ENCODE measurements at regions not wholly inside any gene's neighbourhood (a gene's known extent, or its start where the extent isn't known, plus 50 kb on each side); places are given as distances from the start of the nearest gene placed in this dataset.
"Not testable (repeated sequence)": the region's sequence is repeated elsewhere in the genome, so short reads cannot be mapped to it uniquely, and the experiment has no call there.

GRCh38 chr1:195733826-195734225 lies 874.4 kb downstream of the KCNT2 start:
- DNase-seq: no peak
- no peak overlapping the region for H3K27ac ChIP-seq
- no peaks in the 10 kb centered on the region for H3K36me3 ChIP-seq
- H3K4me1 ChIP-seq: no peaks in the 10 kb centered on the region
- H3K4me3 ChIP-seq: no peak overlapping the region
- TF ChIP-seq POLR2A (IDR thresholded peaks at IDR 0.05): no peak
- peak in 3 of 6 experiments; percentile 47 to 53 (median 50) for TF ChIP-seq CTCF (IDR thresholded peaks at IDR 0.05)
- H3K9me3 ChIP-seq: no peaks in the 10 kb centered on the region
- no peaks in the 10 kb centered on the region for H3K27me3 ChIP-seq

GRCh38 chr1:195733408-195733807 lies 874.8 kb downstream of the KCNT2 start:
- H3K27ac ChIP-seq: no peak overlapping the region
- no peaks in the 10 kb centered on the region for H3K9me3 ChIP-seq
- no peak overlapping the region for H3K4me3 ChIP-seq
- no peaks in the 10 kb centered on the region for H3K4me1 ChIP-seq
- H3K27me3 ChIP-seq: no peaks in the 10 kb centered on the region
- no peaks in the 10 kb centered on the region for H3K36me3 ChIP-seq
- no peak for TF ChIP-seq CTCF (IDR thresholded peaks at IDR 0.05)
- TF ChIP-seq POLR2A (IDR thresholded peaks at IDR 0.05): no peak
- no peak for DNase-seq

GRCh38 chr1:195731385-195731784 lies 876.9 kb downstream of the KCNT2 start:
- Histone ChIP-seq H3K27ac (no peak overlapping the region), H3K27me3 (no peaks in the 10 kb centered on the region), H3K4me1 (no peaks in the 10 kb centered on the region), H3K9me3 (no peaks in the 10 kb centered on the region), H3K36me3 (no peaks in the 10 kb centered on the region), H3K4me3 (no peak overlapping the region)
- no peak for DNase-seq
- TF ChIP-seq CTCF (IDR thresholded peaks at IDR 0.05) (no peak), POLR2A (IDR thresholded peaks at IDR 0.05) (no peak)

- no peak for DNase-seq
- Histone ChIP-seq H3K27ac (no peak overlapping the region), H3K27me3 (no peaks in the 10 kb centered on the region), H3K4me3 (no peak overlapping the region), H3K9me3 (no peaks in the 10 kb centered on the region), H3K36me3 (no peaks in the 10 kb centered on the region), H3K4me1 (no peaks in the 10 kb centered on the region)
- TF ChIP-seq CTCF (IDR thresholded peaks at IDR 0.05) (no peak), POLR2A (IDR thresholded peaks at IDR 0.05) (no peak)
Measured at GRCh38 chr1:195723796-195724194, 884.4 kb downstream of the KCNT2 start.

- DNase-seq, H3K36me3 ChIP-seq, H3K27ac ChIP-seq, H3K27me3 ChIP-seq, H3K4me3 ChIP-seq, H3K4me1 ChIP-seq, H3K9me3 ChIP-seq: not testable (repeated sequence)
Measured at GRCh38 chr1:195722852-195723795, 885.1 kb downstream of the KCNT2 start.

GRCh38 chr1:195722146-195722545 lies 886.1 kb downstream of the KCNT2 start:
- H3K27me3 ChIP-seq, H3K36me3 ChIP-seq, H3K9me3 ChIP-seq, DNase-seq, H3K4me1 ChIP-seq: not testable (repeated sequence)
- Histone ChIP-seq H3K27ac (peak overlapping the region in 2 of 4 donors; percentile 57 to 62), H3K4me3 (peak overlapping the region in 2 of 4 donors; percentile 39 to 47)
- peak in 1 of 2 donors; percentile 37 for TF ChIP-seq POLR2A (IDR thresholded peaks at IDR 0.05)
